GM21717 (cell line): ENCODE measurements at regions not wholly inside any gene's neighbourhood (a gene's known extent, or its start where the extent isn't known, plus 50 kb on each side); places are given as distances from the start of the nearest gene placed in this dataset.

ENCODE experiments used
- ATAC-seq: cut with Tn5 transposase; IDR thresholded peaks from one replicate; pipeline ENCODE4 v1.9.1; 2021; ENCODE audit warnings: mild to moderate bottlenecking, moderate library complexity; ENCODE audit not compliant: unreplicated experiment

DNA sequence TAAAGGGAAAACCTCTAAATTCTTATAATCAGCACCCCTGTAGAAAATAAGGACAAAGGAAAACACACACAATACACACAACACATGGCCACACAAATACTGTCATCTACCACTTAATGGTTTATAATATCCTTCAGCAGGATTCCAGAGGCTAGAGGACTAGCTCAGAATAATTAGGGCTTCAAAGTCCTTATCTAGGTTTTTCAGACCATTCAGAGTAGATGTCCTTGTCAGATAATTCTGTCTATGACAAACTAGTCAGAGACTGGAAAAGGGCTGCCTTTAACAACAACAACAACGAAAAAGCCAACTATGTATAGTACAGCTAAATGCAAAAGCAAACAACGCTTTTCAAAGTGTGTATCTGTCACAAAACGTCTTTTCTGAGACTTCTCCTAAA is 456.5 kb upstream of the CNTN5 start:
- no peak for ATAC-seq

DNA sequence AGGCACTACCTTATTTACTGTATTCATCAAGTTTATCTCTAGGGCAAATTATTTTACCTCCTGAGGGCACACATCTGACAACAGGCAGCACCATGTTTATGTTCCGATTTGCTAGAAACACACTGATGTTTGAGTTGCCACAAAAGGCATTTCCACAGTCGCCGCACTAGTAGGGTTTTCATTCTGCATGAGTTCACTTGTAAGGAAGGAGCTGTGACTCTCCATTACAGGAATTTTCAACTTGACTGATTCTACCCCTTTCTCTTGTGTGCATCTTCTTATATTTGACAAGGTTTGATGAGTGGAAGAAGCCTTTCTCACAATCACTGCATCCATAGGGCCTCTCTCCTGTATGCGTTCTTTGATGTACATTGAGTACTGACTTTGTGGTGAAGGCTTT is 455.9 kb upstream of the CNTN5 start:
- ATAC-seq, result no peak

DNA sequence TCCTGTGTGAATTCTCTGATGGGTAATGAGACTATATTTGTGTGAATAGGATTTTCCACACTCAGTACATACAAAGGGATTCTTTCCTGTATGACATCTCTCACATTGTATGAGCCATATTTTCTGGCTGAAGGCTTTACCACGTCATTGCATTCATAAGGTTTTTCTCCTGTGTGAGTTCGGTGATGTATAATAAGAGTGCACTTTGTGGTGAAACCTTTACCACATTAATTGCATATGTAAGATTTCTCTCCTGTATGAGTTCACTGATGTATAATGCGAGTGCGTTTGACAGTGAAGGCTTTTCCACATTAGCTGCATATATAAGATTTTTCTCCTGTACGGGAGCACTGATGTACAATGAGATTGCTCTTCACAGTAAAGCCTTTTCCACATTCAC is 455.4 kb upstream of the CNTN5 start:
- ATAC-seq, result no peak

DNA sequence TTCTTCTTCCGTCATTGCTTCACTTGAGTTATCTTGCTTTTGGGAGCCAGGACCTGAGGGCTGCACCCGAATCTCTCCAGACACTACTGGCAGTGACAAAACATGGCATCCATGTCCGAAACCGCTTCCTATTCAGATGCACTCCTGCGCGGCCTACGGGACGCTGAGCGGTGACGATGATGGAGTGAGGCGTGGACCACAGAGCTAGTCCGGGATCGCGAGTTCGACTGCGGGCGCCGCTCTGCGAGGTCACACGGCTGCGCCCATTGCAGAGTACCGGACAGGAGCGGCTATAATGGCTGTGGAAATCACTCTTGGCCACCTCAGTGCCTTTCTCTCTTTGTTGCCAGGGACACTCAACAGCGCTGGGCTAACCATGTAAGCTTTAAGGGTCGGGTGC is 453.8 kb upstream of the CNTN5 start:
- no peak for ATAC-seq

DNA sequence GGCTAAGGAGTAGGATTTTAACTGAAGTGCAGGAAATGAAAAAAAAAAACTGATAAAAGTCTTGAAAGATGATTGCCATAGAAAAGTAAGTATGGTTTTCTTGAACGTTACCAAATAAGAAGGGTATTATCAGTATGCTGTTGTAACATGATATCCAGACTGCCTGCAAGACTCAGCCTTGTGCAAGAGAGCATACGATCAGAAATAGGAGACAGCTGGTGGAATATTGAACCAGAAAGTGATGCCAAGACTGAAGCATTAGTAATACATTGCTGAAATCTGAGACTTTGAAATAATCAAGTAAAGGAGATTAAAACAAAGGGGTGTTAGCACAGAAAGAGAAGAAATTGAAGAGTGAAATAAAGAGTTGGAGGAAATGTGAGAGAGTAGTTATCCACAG is 452.7 kb upstream of the CNTN5 start:
- ATAC-seq, result no peak

DNA sequence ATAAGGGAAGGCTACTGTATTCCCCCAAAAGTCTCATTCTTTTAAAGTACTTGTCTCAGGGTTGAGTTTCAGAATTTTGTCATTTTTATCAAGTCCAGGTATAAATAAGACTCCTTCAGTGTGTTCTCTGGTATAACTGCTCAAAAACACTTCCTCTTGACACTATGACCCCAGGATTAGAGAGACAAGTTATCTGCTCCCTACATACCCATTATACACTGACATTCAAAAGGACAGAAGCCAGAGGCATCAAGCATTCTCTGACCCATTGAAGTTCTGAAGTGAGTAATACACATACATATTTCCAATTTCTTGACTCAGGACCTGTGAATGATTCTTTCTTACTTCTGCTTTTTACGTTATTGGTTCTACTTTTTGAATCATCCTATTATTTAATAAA is 447.8 kb upstream of the CNTN5 start:
- ATAC-seq, result no peak

DNA sequence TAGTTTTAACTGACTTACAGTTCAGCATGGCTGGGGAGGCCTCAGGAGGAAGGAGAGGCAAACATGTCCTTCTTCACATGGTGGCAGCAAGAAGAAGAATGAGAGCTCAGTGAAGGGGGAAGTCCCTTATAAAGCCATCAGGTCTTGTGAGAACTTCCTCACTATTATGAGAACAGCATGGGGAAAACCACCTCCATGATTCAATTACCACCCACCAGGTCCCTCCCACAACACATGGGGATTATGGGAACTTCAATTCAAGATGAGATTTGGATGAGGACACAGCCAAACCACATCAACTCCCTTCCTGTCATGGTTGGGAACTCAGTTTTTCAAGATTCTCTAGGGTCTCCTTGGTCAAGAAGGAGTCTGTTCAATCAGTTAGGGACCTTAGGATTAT is 432.9 kb upstream of the CNTN5 start:
- ATAC-seq, result no peak

DNA sequence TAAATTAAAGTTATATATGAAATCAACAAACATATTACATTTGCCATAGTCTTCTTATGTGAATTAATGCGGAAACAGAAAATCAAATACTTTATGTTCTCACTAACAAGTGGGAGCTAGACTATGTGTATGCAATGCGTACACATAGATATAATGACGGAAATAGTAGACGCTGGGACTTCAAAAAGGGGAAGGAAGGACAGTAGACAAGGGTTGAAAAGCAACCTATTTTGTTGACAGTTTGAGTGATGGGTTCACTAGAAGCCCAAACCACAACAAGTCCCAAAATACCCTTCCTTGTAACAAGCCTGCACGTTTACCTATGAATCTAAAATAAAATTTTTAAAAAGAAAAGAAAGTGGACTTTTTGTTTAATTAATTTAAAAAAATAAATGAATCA is 430.8 kb upstream of the CNTN5 start:
- ATAC-seq, result no peak

DNA sequence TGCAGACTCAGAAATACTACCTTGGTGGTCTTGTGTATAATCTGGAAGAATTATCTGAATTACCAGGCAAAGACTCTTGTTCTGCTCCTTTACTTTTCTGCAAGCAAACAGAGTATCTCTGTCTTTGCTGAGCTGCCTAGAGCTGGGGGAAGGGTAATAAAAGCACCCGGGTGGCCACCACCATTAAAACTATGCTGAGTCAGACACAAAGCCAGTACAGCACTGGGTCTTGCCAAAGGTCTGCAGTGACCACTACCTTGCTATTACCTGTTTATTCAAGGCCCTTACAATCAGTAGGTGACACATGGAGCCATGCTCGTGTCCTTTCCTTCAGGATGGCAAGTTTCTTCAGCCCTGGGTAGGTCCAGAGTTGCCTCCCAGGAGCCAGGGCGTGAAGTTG is 420.6 kb upstream of the CNTN5 start:
- no peak for ATAC-seq

DNA sequence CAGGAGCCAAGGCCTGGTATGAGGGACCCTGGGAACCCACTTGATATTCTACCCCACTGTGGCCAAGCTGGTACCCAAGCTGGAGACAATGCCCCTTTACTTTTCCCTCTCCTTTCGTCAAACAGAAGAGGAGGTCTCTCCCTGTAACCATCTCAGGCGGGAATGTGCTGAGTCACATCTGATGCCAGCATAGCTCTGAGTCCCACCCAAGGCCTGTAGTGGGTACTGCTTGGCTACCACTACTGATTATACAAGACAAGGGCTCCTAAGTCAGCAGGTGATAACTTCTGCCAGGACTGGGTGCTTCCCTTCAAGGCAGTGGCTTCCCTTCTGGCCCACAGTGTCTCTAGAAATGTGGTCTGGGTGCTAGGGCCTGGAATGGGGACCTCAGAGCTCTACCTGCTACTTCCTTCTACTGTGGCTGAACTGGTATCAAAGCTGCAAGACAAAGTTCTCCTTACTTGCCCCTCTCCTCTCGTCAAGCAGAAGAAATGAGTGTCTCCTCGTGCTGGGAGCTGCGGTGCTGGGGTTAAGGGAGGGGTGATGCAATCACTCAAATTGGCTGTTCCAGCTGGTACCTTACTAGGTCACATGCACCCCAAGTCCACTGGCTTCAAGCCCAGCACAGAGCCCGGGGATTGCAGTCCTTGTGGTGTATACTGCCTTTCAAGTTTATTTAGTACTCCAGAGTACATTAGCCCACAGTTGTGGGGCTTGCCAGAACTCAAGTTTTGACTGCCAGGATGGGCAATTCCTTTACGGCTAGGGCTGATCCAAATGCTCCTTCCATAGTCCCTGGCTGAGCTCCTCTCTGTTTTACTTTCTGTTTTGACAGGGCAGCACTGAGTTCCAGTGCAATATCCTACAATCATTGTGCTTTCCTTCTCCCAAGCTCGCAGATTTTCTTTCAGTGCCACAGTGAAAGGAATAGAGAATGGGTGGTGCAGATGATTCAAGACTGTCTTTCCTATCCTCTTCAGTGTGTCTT is 419.7 kb upstream of the CNTN5 start:
- ATAC-seq, result no peak

DNA sequence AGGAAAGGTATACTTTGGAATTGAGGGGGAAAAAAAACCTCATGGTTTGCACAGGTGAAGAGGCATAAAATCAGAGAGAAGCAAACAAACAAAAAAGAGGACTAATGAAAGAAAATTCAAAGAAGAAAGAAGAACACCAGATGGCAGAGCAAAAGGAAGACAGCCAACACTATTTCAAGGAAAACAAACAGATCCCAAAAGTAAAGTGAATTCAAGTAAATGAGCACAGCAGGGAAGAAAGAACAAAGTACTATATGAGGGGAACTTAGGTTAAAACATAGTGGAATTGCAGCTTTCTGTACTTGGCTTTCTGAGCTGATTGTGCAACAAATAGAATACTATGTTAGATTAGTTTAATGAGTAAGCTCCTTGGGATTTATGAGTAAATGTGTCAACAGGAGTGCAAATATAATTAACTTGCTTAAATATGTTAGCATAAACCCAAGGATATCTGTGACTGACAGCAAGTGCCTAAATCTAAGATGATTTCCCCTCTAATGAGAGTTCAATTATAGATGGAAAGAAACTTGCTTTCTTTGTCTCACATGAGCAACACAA is 404.6 kb upstream of the CNTN5 start:
- ATAC-seq, result no peak

DNA sequence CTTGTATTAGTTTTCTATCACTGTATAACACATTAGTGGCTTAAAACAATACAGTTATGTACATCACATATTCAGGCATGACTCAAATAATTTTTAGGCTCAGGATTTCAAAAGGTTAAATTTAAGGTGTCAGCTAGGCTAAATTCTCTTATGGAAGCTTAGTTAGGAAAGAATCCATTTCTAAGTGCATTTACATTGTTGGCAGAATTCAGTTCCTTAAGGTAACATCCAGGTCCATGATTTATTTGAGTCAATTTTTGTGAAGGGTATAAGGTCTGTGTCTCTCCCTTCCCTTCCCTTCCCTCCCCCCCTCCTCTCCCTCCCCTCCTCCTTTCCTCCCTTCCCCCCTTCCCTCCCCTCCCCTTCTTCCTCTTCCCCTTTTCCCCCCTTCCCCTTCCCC is 399.0 kb upstream of the CNTN5 start:
- no peak for ATAC-seq

DNA sequence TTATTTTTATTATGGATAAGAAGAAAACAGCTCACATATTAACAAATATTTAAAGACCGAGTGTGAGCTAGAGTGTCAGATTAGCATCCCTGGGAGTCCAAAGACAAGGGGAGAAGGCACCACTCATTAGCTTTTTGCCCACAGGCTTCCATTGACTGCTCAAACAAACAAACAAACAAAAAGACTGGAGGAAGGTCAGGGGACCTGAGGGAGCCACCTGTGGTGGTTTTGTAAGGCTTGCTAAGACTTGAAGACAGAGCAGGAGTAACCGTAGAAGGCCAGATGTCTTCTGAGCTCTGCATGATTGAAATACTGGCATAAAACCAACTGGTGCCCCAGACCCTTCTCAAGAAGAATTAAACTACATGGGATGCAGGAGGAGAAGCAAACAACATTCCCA is 395.2 kb upstream of the CNTN5 start:
- ATAC-seq, result no peak

DNA sequence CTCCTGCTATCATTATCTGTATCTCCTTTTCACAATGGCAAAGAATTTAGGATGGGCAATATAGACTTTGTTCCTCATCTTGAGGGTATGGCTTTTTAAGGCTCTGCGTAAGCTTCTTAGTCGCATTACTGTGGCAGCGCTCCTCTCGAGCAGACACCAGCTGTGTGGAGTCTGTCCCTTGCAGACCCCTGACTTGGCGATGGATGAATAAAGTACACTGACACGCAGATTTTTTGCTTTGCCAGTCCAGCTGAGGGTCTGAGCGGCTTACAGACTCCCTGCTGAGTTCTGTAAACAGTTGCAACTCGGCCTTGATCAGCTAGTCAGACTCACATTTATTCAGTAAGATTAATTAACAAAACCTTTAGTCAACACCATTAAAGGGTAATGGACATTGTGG is 390.0 kb upstream of the CNTN5 start:
- no peak for ATAC-seq

DNA sequence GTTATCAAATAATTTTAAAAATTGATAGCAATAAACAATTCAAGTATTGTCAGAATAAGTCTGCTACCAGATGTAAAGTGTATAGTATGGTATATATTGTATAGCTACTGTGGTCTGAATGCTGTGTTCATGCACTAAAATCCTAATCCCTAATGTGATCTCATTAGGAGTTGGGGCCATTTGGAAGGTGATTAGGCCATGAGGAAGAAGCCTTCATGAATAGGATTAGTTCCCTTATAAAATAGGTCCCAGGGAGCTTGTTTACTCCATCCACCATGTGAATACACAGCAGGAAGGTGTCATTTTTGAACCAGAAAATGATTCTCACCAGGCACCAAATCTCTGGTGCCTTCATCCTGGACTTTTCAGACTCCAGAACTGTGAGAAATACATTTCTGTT is 363.0 kb upstream of the CNTN5 start:
- no peak for ATAC-seq

DNA sequence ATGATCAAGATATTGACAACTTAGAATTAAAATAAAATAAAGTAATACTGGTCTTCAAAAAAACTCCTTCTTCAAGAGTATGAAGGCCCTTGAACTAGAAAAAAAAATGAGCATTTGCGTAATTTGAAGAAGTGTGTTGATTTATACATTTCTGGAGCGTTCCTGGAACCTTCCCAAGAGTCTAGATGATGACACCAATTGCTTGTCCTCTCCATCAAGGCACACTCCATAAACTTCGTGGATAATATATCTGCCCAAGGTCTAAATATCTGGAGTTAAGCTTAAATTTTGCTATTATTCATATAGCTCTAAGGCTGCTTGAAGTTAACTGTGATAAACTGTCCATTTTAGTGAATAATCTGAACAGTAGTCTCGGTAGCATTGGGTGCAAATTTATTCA is 361.3 kb upstream of the CNTN5 start:
- ATAC-seq, result no peak

DNA sequence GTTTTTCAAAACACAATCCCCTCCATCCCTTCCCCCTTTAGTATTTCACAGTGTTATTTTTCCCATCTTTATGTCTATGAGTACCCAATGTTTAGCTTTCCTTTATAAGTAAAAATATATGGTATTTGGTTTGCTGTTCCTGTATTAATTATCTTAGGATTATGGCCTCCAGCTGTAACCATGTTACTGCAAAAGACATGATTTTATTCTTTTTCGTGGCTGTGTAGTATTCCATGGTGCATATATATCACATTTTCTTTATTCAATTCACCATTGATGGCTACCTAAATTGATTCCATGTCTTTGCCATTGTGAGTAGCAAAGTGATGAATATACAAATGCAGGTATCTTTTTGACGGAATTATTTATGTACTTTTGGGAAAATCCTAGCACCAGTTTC is 346.4 kb upstream of the CNTN5 start:
- ATAC-seq, result no peak

DNA sequence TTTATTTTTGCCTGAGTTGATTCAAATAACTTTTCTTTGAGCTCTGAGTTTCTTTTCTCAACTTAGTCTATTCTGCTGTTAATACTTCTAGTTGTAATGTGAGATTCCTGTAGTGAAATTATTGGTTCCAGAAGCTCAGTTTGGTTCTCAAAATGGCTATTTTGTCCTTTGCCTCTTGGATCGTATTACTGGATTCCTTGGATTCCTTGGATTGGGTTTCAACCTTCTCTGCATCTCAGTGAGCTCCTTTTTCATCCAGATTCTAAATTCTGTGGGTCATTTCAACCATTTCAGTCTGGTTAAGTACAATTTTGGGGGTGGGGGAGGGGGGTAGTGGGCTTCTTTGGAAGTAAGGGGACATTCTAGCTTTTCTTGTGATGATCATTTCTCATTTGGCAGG is 341.1 kb upstream of the CNTN5 start:
- ATAC-seq, result no peak

DNA sequence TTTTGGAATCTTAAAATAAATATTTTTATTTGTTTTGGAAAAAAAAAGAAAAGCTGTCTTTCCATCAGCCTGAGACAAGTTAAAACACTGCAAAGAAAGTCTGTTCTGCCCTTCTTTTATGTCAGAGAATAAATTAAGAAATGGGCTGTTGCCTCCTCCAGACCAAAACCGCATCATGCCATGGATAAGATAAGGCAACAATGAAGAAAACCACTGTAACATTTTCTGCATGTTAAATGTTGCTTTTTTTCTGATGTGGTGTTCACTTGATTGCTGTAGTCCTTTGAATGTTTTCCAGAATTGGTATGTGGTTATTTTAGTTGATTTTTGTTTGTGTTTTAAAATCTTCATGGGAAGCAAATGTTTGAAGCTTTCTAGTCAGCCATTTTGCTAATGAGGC is 319.2 kb upstream of the CNTN5 start:
- no peak for ATAC-seq

DNA sequence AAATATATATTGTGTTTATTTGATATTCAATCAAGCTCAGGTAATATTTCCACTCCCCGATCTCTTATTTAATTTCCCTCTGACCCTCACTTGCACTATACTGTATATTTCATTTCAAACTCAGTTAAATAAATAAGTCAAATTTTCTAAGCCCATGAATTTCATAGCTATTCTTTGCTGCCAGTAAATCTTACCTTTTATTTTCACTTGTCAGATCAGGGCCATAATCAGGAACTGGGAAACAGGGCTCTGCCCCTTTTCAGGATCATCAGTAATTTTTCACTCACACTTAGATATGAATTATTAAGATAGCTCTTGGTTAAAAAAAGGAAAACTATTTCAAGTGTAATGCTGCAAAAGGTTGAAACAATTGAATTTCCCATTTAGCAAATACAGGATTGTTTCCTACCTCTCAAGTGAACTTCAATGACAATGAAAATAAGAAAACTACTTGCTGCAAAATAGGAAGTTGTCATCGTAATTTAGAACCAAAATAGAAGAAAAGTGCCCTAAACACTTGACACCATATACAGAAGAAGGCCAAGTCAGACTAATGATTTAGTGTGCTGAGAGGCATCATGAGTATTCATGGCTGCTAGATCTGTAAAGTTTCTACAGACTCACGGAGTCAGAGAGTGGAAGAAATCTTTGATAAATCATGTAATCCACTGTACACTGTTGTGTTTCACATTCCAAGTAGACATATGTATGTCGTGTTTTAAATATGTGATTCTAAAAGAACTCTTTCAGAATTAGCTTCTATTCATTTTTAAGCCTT is 316.8 kb upstream of the CNTN5 start:
- ATAC-seq, result no peak

DNA sequence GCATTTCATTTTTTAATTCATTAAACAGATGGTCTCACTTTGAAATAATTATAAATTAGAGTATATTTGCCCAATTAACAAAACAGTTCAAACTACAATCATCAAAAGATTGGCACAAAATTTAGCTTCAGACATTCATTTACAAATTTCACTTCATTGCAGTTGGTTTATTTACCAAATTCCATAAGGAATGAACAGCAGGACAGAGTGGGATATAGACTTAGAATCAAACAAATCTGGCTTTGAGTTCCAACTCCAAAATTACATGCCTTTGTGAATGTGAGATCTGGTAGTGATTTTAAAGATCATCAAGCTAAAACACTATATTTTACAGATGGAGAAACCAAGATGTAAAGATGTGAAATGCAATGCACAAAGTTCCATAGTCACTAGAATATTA is 310.7 kb upstream of the CNTN5 start:
- ATAC-seq, result no peak

DNA sequence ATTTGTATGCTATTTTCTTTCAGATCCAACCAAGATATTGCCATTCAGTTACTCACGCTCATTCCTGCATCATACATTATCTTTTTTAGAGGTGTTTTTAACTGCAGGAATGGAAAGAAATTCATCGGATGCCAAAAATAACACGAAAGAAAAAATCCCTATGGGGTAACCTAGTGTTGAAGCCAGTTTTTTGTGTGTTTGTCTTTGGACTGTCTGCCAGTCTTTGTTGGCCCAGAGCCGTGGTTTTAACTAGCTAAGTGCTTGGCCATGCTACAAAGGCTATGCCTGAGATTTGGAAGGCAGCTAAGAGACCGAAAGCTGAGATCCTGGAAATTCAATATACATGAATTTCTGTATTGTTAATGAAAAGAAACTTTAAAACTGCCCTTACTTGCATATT is 309.8 kb upstream of the CNTN5 start:
- ATAC-seq, result no peak
